Astrocyte of the spinal cord (primary cell): ENCODE measurements at regions not wholly inside any gene's neighbourhood (a gene's known extent, or its start where the extent isn't known, plus 50 kb on each side); places are given as distances from the start of the nearest gene placed in this dataset.

Experiments
- DNase-seq: peaks from one replicate; pipeline ENCODE4 v3.0.0; 2011; ENCODE audit warnings: low read depth, low spot score
- H3K4me3 ChIP-seq: 2 replicates; pipeline ENCODE4 v1.5.1; 2011; ENCODE audit warnings: low read depth, mild to moderate bottlenecking, low read length, moderate library complexity
- CTCF ChIP-seq: IDR thresholded peaks from 2 replicates; pipeline ENCODE4 v1.5.1; 2012; ENCODE audit warnings: low read depth, mild to moderate bottlenecking, low read length, inconsistent platforms
- in situ Hi-C: cut with HindIII; loops from 2 replicates; pipeline ENCODE4 v1.10.0; 2017; ENCODE audit warnings: low sequenced_read_pairs

GRCh38 chr1:81364088-81364487 lies 436.6 kb upstream of the ADGRL2 start:
- no peak for DNase-seq
- in situ Hi-C loops, result no loop called here
- TF ChIP-seq CTCF, result no peak
- no peak overlapping the region for H3K4me3 ChIP-seq

DNA sequence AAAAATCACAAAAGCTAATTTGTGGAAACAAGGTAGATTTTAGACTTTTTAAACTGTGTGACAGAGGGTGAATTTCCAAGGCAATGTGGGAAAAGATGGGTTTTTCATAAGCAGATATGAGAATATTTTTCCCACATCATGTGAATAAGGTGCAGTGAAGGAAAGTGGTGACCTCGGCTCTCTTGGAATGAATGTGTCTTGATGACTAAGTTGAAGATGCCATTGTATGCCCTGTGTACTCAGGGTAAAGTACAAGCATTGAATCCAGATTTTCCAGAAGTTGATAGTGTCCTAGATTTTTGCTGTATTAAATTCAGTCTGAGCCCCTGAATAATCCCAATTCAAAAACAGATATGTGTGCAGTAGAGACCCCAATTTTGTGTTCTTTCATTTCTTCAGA lies 442.6 kb upstream of the ADGRL2 start:
- in situ Hi-C loops, result no loop called here
- no peak for TF ChIP-seq CTCF
- DNase-seq, result no peak
- no peak overlapping the region for H3K4me3 ChIP-seq

GRCh38 chr1:81351864-81352263 lies 448.9 kb upstream of the ADGRL2 start:
- no peak for DNase-seq
- no peak overlapping the region for H3K4me3 ChIP-seq
- in situ Hi-C loops, result no loop called here
- no peak for TF ChIP-seq CTCF

DNA sequence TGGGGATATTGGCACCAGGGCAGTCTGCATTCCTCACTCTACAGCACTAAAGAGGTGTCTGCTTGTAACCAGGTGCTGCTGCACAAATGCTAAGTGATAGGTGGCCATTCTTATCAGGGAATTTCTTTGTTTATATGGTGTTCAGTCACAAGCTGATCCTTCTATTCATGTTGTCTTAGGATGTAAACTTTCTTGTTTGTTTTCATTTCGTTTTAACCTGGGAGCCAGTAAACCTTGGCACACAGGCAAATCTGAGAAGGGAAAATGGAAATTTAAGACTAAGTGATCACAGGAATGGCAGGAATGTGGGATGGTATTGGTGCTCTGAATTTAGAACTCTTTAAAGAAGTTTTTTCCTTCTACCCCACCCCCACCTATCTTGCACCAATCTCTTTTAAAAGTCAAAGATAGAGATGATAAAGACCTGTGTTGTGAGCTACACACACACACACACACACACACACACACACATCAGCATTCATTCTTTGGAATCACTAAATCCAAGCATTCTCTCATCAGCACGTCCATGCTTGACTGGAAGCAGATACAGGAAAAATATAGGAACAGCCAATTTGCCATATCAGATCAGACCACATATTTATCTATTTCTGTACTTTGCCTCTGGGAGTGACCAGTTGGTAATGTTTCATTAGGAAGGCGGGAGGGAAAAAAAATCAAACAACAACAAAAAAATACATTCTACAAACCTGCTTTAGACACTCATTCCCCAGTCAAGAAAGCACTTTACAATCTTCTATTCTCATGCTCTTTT lies 451.4 kb upstream of the ADGRL2 start:
- no peak overlapping the region for H3K4me3 ChIP-seq
- in situ Hi-C loops, result no loop called here
- no peak for TF ChIP-seq CTCF
- no peak for DNase-seq

- in situ Hi-C loops, result no loop called here
- DNase-seq, result no peak
- no peak for TF ChIP-seq CTCF
- no peak overlapping the region for H3K4me3 ChIP-seq
These were observed 455.6 kb upstream of the ADGRL2 start for GRCh38 chr1:81345110-81345509.

GRCh38 chr1:81340239-81340638 lies 460.5 kb upstream of the ADGRL2 start:
- DNase-seq, result no peak
- H3K4me3 ChIP-seq, result no peak overlapping the region
- TF ChIP-seq CTCF, result no peak
- in situ Hi-C loops, result no loop called here
